Cardiac fibroblast (primary cell): ENCODE measurements at regions not wholly inside any gene's neighbourhood (a gene's known extent, or its start where the extent isn't known, plus 50 kb on each side); places are given as distances from the start of the nearest gene placed in this dataset.
"Not testable (repeated sequence)": the region's sequence is repeated elsewhere in the genome, so short reads cannot be mapped to it uniquely, and the experiment has no call there.

Experiments
- DNase-seq, 2 donors: peaks; one replicate each; pipeline versions ENCODE4 v3.0.0 to v3.0.0-alpha.2; 2010; ENCODE audit warnings: low read depth in 2 of 2
- H3K4me3 ChIP-seq, 2 donors: replicated peaks in 1 of 2; 1 replicate in 1 of 2; 2 replicates in 1 of 2; pipeline ENCODE4 v1.5.1; 2011; ENCODE audit warnings: low read depth in 2 of 2, low read length in 2 of 2, mild to moderate bottlenecking in 2 of 2, moderate library complexity in 1 of 2
- TF ChIP-seq, protein P1 (sequence below): IDR thresholded peaks from one replicate; pipeline ENCODE4 v1.5.1; 2011; ENCODE audit warnings: low read depth, mild to moderate bottlenecking, low read length, inconsistent platforms

DNA sequence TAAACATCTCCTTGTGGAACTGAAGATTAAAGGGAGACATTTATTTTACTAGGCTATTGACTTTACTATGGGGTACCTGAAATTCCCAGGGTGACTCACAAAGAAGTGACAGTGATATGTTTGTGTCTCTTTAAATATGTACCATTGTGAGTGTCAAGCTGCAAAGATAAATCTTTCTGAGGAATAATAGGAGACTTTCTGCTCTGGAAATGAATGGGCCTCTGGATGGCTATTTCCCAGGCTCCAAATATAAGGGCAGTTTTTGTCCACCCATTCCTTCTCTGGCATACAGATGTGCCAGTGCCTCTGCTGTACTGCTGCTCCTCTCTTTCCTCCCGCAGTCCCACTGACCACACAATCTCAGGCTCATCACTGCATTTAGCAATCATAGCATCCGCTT lies 586.4 kb upstream of the CNTNAP5 start:
- TF ChIP-seq, protein P1, sequence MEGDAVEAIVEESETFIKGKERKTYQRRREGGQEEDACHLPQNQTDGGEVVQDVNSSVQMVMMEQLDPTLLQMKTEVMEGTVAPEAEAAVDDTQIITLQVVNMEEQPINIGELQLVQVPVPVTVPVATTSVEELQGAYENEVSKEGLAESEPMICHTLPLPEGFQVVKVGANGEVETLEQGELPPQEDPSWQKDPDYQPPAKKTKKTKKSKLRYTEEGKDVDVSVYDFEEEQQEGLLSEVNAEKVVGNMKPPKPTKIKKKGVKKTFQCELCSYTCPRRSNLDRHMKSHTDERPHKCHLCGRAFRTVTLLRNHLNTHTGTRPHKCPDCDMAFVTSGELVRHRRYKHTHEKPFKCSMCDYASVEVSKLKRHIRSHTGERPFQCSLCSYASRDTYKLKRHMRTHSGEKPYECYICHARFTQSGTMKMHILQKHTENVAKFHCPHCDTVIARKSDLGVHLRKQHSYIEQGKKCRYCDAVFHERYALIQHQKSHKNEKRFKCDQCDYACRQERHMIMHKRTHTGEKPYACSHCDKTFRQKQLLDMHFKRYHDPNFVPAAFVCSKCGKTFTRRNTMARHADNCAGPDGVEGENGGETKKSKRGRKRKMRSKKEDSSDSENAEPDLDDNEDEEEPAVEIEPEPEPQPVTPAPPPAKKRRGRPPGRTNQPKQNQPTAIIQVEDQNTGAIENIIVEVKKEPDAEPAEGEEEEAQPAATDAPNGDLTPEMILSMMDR, result no peak
- DNase-seq, result no peak
- H3K4me3 ChIP-seq, result no peak overlapping the region

DNA sequence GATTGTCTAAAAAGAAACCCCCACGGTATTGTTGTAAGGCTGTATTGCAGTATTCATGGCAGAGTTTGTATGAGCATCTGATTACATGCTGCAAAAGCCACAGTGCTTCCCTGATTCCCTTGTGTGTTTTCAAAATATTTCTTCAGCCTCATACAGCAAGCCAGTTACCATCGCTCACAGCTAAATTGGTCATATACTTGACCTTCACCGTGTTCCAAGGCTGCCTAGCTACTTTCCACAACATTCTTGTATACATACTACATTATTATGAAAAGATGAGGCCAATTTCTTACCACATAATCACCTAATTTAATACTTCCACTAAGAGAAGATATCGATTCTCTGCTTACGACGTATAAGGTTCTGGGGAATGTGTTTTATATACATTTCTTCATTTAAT lies 576.3 kb upstream of the CNTNAP5 start:
- H3K4me3 ChIP-seq, result no peak overlapping the region
- TF ChIP-seq, protein P1, result no peak
- DNase-seq, result no peak

DNA sequence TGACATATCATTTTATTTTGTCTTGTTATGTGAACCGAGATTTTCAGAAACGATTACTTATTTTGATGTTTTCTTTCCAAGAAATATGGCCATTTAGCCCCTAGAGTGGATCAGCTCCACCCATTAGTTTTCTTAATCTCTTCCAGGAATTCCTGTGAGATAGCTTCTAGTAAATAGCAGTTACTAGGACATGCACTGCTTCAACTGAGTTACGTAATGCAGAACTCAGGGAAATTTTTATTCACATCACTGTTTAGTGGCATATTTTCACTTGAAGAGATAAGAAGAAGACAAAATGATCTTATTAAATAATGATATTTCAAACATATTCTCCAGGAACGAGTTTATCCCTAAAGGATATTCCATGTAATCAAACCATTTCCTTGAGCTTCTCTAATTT lies 573.5 kb upstream of the CNTNAP5 start:
- H3K4me3 ChIP-seq, result no peak overlapping the region
- DNase-seq, result peak in 1 of 2 donors; percentile 65
- TF ChIP-seq, protein P1, result no peak

DNA sequence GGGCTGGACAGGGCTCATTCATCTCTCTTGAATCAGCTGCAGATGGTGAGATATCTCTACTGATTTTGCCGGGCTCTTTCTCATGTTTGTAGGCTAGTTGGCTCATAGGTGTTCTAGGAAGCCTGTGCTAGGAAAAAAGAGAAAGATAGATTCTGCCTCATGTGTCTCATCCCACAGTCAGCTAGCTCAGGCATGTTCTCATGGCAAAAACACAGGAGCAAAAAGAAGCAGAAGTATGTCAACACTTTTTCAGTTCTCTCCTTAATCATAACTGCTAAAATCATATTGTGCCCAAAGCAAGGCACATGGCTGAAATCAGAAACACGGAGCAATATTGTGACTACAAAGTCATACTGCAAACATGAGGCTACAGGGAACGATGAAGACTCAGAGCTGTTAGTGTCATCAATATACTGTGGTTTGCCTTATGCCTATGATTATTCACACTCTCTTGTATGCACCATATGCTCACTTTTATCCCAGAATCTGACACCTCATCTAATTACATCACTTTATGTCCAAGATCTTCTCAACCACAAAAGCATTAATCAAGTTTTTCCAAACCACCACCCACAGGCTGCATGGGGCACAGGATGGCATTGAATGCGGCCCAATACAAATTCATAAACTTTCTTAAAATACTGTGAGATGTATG lies 571.9 kb upstream of the CNTNAP5 start:
- no peak for DNase-seq
- H3K4me3 ChIP-seq, result no peak overlapping the region
- TF ChIP-seq, protein P1, result no peak

DNA sequence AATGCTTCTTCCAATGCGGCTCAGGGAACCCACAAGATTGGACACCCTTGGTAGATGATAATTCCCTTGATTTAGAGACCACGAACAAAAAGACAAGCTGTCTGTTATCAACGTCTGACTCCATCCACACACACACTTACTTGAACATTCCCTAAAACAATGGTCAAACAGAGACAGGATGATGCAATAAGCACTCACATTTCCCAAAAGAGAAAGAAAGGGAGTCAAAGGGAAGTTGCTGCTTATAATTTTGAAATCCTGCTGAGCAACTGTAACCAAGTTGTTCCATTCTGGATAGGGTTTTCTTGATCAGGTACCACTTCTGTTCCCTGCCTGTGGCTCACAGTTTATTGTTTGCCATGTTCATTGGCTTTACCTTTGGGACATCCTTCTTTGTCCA lies 571.3 kb upstream of the CNTNAP5 start:
- TF ChIP-seq, protein P1, result no peak
- DNase-seq, result peak; percentile 51 to 79
- no peak overlapping the region for H3K4me3 ChIP-seq

DNA sequence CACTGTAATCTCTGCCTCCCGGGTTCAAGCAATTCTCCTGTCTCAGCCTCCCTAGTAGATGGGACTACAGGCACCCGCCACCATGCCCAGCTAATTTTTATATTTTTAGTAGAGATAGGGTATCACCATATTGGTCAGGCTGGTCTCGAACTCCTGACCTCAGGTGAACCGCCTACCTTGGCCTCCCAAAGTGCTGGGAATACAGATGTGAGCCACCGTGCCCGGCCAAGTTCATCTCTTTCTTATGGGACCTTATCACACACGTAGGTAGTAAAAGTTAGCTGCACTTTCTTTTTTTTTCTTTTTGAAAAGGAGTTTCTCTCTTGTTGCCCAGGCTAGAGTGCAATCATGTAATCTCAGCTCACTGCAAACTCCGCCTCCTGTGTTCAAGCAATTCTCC lies 569.9 kb upstream of the CNTNAP5 start:
- not testable (repeated sequence) for H3K4me3 ChIP-seq, DNase-seq

DNA sequence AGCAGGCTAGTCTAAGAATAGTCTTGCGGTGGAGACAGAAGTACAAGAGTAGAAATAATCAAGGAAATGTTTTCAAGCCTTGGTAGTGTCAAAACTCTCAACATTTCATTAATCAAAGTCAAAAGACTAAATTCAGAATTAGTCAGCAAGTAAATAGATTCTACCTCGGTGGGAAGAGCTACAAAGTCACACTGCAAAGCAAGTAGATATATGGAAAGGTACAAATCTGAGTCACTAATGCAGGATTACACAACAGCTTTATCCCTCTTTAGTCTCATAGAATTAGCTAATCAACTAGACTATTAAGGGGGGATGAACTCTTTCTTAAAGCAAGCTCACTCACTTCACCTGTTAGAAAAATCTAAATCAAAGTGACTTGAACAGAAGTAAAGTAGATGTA lies 568.7 kb upstream of the CNTNAP5 start:
- TF ChIP-seq, protein P1, result no peak
- DNase-seq, result no peak

More for the DNA sequence above, 568.7 kb upstream of the CNTNAP5 start:
- H3K4me3 ChIP-seq, result no peak overlapping the region
